HG02588 (cell line): ENCODE measurements at regions not wholly inside any gene's neighbourhood (a gene's known extent, or its start where the extent isn't known, plus 50 kb on each side); places are given as distances from the start of the nearest gene placed in this dataset.
A peak's percentile ranks its signal among the peaks of the same experiment; 100 is the strongest.

Source experiments
- ATAC-seq: cut with Tn5 transposase; IDR thresholded peaks from one replicate; pipeline ENCODE4 v1.9.1; 2021; ENCODE audit warnings: mild to moderate bottlenecking, moderate library complexity; ENCODE audit not compliant: unreplicated experiment

DNA sequence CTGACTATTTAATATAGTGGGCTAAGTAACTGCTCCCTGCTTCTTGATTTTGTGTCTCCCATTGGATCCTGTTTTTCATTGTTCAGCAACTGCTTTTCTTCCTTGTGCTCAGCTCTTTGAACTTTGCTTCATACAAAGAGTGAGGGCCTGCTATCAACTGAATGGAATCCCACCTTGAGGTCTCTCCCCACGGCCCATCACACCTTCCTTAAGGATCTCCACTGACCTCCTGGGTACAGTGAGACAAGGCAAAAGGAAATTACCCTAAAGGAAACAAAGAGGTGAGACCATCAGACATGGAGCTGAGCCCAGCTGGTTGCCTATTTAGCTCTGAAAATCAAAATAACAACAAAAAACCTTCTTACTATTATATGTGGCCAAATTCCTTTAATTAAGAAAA is 91.3 kb upstream of the RPL34 start:
- ATAC-seq = no peak

DNA sequence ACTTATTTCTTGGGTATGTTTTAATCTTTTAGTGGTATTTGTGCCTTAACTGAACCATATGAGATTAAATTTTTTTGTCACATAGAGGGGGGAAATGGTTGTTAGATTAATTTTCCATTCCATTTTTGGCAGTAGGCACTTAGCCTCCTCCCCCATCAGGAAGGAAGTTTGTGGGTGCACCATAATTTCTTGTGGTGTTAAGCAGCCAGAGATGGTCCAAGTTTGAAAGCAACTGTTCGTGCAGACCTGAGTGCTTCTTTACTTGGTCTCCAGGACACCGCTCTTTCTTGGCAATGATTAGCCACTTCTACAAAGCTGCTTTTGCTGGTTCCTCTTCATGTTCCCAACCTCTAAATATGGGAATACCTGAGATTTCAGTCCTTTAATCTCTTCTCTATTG is 92.7 kb upstream of the RPL34 start:
- peak; percentile 50 for ATAC-seq

- ATAC-seq = no peak
Observed at GRCh38 chr4:108520807-108521206, 99.6 kb upstream of the RPL34 start.

GRCh38 chr4:108519911-108520601 is 100.3 kb upstream of the RPL34 start:
- no peak for ATAC-seq

DNA sequence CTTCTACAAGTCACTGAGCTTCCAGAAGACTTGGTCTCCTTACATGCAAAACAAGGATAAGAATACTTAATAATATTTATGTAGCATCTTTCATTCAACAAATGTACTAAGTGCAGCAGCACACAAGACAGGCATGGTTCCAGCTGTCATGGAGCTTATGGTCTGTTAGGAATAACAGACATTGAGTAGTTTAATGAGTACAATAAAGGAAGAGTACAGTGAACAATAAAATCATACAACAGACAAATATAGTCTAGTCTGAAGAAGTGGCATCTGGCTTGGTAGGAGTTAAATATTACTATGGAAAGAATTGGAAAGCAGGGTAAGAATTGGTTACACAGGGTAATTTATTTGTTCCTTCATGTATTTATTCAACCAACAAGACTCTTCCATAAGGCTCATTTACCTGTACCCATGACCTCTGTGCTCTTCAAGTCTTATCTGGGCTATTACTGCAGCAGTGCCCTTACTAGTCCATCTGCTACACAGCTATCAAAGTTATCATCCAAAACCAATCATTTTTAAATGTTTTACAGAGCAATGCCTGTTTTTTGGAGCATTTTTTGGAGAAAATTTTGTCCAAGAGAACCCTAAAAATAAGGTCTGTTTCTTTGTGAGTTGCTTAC is 101.1 kb upstream of the RPL34 start:
- ATAC-seq = no peak

DNA sequence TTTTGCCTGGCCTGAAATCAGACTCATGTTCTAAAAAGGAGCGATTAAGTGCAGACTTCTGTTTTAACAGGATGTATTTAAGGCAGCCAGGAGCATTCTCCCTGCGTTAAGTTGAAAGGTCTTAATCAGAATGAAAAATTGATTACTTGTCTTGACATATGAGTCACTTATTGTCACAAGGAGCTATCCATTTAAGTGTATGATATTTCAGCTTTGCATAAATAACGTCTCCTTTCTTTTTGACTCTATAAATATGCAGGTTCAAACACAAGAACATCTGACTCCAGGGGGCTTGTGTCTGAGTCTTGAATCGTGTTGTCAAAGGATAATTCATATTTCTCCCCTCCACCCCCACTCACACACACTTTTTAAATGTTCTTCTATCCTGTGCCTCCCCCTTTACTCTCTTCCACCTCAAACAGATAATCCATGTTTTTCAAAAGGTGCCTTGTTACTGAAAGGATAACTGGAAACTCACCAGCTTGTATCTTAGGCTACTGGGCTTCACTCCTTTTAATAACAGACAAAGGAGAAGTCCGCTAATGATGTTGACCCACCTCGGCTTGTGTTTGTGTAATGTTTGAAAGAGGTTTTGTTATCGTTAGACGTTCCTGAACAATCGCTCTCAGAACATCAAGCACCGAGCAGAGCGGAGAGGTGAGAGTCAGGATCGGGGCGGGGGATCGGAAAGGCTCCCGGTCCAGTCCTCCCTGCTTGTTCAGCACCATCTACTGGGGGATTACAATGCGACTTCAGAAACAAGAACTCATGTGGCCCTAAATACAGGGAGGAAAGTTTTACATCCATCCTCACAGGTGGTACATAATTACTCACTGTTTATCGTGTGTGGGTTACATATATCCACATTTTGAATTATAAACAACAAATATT is 107.5 kb upstream of the RPL34 start:
- ATAC-seq = no peak

- no peak for ATAC-seq
Observed at GRCh38 chr4:108511618-108512017, 108.8 kb upstream of the RPL34 start.

GRCh38 chr4:108502356-108502755 is 118.0 kb upstream of the RPL34 start:
- ATAC-seq = no peak

- ATAC-seq = no peak
Observed at GRCh38 chr4:108498925-108499324, 121.5 kb upstream of the RPL34 start.

GRCh38 chr4:108493596-108493931 is 126.8 kb upstream of the RPL34 start:
- no peak for ATAC-seq

DNA sequence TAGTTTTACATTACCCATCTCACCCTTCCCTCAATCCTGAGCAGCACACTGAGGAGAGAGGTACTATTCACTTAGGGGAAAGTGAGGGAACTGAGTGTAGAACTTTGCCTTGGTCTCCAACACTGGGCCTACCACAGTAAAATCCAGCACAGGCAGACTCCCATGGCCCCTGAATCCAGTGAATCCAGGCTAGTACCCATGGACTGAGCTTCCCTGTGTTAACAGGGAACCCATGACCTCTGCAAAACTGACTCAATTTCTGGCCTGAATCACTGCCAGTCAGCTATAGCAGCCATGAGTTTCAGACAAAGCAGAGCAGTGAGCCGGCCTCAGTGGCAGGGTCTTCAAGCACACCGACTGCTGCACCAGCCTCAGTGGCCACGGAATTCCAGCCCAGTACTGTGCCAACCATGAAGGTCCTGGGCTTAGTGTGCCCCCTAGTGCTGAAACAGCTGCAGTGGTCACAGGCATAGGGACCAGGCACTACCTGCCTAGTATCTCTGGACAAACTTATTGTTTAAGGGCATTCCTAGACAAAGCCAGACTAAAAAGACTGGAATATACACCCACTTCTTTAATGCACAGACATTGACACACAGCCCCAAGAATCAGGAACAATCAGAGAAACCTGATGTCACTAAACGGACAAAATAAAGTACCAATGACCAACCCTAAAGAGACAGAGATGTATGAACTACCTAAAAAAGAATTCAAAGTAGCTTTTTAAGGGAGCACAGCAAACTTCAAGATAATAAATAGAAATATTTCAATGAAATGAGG is 127.4 kb upstream of the RPL34 start:
- ATAC-seq = no peak

DNA sequence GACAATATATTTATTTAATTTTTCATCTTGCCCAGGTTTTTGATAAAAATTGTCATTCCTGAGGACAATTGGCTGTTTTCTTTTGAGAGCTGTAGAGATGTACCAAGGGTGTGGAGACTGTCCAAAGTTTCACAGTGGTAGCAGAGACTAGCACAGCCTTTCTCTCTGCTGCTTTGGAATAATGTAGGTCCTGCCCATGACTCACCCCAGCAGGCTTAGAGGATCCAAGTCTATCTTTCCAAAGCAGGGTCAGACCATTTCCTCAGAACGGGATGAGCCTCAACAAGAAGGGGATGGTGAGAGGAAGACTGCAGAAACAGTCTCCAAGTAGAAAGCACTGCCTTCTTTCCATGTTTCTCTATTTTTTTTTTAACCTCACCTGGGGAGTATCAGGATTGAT is 131.5 kb upstream of the RPL34 start:
- no peak for ATAC-seq

DNA sequence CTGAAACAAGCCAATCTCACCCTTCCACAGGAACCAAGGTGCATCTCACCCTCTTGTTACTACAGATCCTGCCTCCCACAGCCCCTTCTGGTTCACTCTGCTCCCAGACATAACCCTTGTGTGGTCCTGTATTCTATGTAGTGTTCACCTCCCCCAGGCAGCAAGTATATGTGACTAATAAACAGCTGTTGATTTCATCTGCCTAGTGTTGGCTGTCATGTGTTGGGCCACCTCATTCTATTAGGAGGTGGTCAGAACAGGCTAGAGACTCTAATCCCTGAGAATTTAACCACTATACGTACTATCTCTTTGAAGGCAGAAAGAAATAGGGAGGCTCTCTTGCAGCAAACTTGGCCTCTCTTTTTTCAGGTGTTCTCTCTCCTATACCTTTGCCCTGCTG is 134.3 kb upstream of the RPL34 start:
- no peak for ATAC-seq

- no peak for ATAC-seq
Observed at GRCh38 chr4:108484187-108484586, 136.2 kb upstream of the RPL34 start.

GRCh38 chr4:108483650-108484049 is 136.7 kb upstream of the RPL34 start:
- no peak for ATAC-seq

DNA sequence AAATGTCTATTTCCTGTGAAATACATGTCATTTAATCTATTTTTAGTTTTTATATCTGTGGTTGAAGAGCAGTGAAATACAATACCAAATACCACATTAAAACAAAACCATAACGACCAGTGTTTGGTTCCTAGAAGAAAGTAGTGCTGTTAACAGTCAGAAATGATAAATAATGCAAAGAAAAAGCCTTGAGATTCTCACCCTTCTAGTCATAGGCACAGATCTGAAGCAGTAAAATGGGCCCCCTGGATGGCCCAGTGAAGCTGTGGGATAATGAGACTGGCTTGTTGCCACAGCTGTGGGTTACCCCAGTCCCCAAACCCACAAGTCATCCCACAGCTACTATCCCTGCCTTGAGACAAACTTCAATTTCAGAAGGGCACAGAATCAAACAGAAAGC is 137.3 kb upstream of the RPL34 start:
- ATAC-seq = no peak

GRCh38 chr4:108480881-108481280 is 139.5 kb upstream of the RPL34 start:
- ATAC-seq = no peak

DNA sequence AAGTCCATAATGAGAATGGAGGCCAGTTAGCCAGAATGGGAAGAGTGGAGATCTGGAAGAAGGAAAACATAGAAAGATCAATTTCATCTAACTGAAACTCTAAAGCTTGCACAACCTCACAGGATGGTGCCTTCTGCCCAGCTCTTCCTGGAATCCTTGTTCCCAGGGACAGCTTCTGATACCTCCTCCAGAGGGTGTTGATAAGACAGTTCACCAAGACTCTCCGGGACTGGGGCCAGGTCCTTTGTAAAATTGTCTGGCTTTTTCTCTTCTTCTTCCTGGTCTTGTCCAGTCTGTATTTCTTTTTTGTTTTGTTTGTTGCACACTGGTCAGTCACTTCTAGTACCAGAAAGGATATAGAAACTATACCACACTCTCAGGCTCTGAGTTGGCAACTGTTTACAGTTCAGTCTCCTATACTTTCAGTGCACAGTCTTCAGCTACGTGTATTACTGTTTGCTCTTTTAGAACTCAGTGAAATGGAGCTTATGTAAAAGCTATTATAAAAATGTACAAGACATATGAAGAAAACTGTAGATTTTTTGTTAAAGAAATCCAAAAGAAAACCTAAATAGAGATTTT is 142.8 kb upstream of the RPL34 start:
- ATAC-seq = no peak

GRCh38 chr4:108473163-108473720 is 147.1 kb upstream of the RPL34 start:
- no peak for ATAC-seq
